Keratinocyte (primary cell): ENCODE measurements at regions not wholly inside any gene's neighbourhood (a gene's known extent, or its start where the extent isn't known, plus 50 kb on each side); places are given as distances from the start of the nearest gene placed in this dataset.

Experiments used
- EZH2 ChIP-seq: IDR thresholded peaks from one replicate; pipeline ENCODE4 v1.6.1; 2012; ENCODE audit warnings: inconsistent platforms, mild to moderate bottlenecking, low read length, moderate library complexity
- TF ChIP-seq, protein P1 (sequence below), 3 experiments: IDR thresholded peaks in 1 of 3; conservative IDR thresholded peaks in 1 of 3; optimal IDR thresholded peaks in 1 of 3; 2 replicates in 2 of 3; 3 replicates in 1 of 3; pipeline versions ENCODE3 to v1.5.1; 2011; ENCODE audit warnings: low read length in 3 of 3, mild to moderate bottlenecking in 3 of 3, moderate library complexity in 2 of 3, control low read depth in 1 of 3, inconsistent platforms in 1 of 3; ENCODE audit not compliant: insufficient read depth in 2 of 3; ENCODE audit errors: extremely low read depth in 1 of 3

GRCh38 chr14:46259536-46259935 is 392.0 kb downstream of the RPL10L start:
- TF ChIP-seq EZH2: no peak
- TF ChIP-seq, protein P1, sequence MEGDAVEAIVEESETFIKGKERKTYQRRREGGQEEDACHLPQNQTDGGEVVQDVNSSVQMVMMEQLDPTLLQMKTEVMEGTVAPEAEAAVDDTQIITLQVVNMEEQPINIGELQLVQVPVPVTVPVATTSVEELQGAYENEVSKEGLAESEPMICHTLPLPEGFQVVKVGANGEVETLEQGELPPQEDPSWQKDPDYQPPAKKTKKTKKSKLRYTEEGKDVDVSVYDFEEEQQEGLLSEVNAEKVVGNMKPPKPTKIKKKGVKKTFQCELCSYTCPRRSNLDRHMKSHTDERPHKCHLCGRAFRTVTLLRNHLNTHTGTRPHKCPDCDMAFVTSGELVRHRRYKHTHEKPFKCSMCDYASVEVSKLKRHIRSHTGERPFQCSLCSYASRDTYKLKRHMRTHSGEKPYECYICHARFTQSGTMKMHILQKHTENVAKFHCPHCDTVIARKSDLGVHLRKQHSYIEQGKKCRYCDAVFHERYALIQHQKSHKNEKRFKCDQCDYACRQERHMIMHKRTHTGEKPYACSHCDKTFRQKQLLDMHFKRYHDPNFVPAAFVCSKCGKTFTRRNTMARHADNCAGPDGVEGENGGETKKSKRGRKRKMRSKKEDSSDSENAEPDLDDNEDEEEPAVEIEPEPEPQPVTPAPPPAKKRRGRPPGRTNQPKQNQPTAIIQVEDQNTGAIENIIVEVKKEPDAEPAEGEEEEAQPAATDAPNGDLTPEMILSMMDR (optimal IDR thresholded peaks at IDR 0.05 in 1 of 3, IDR thresholded peaks at IDR 0.05 in 1 of 3, conservative IDR thresholded peaks at IDR 0.05 in 1 of 3; ENCODE audit: extremely low read depth in 1 of 3, insufficient read depth in 2 of 3, low read length in 3 of 3): no peak
